ENCODE measurements at regions not wholly inside any gene's neighbourhood (a gene's known extent, or its start where the extent isn't known, plus 50 kb on each side); places are given as distances from the start of the nearest gene placed in this dataset.

DNA sequence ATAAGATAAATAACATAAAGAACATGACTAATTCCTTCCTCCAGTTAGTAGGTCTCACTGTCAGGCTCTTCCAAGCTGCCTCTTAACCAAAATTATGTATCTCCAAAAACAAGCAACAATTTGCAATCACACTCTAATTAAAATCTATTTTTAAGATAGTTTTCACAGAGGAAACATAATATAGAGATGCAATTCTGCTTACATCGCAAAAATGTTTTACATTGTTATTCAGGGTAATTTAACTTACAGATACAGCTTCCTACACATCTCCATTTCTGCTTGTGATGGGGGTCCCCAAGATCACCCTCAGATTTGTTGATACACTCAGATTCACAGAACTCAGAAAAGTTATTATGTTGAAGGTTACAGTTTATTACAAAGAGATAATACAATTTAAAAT, 115.5 kb downstream of the DSC3 start:
- H3K36me3 ChIP-seq (ENCODE audit: control insufficient read depth, insufficient read depth, low read length) = no peaks in the 10 kb centered on the region
- TF ChIP-seq, protein P1, sequence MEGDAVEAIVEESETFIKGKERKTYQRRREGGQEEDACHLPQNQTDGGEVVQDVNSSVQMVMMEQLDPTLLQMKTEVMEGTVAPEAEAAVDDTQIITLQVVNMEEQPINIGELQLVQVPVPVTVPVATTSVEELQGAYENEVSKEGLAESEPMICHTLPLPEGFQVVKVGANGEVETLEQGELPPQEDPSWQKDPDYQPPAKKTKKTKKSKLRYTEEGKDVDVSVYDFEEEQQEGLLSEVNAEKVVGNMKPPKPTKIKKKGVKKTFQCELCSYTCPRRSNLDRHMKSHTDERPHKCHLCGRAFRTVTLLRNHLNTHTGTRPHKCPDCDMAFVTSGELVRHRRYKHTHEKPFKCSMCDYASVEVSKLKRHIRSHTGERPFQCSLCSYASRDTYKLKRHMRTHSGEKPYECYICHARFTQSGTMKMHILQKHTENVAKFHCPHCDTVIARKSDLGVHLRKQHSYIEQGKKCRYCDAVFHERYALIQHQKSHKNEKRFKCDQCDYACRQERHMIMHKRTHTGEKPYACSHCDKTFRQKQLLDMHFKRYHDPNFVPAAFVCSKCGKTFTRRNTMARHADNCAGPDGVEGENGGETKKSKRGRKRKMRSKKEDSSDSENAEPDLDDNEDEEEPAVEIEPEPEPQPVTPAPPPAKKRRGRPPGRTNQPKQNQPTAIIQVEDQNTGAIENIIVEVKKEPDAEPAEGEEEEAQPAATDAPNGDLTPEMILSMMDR (conservative IDR thresholded peaks at IDR 0.05 in 1 of 2, IDR thresholded peaks at IDR 0.05 in 1 of 2; ENCODE audit: low read depth in 1 of 2, low read length in 2 of 2) = no peak
- TF ChIP-seq EZH2 (IDR thresholded peaks at IDR 0.05; ENCODE audit: low read length, missing control alignments) = no peak
- H3K9me3 ChIP-seq (ENCODE audit: control insufficient read depth, insufficient read depth, low read depth, low read length) = no peaks in the 10 kb centered on the region
- no peaks in the 10 kb centered on the region for H3K27me3 ChIP-seq (ENCODE audit: control insufficient read depth, insufficient read depth, low read length)
- H3K4me2 ChIP-seq (ENCODE audit: extremely low read depth, insufficient read depth, low read length) = no peak overlapping the region
- H2AFZ ChIP-seq (ENCODE audit: low read length) = no peak overlapping the region
- H3K4me1 ChIP-seq (ENCODE audit: control insufficient read depth, extremely low read depth, insufficient read depth, low read length) = no peaks in the 10 kb centered on the region
- H3K4me3 ChIP-seq (replicated peaks in 1 of 4; ENCODE audit: control extremely low read depth in 1 of 4, insufficient read depth in 1 of 4, low read depth in 3 of 4, low read length in 4 of 4) = no peak overlapping the region
- H3K27ac ChIP-seq (ENCODE audit: insufficient read depth, low read length) = no peak overlapping the region
- H4K20me1 ChIP-seq (ENCODE audit: control insufficient read depth, extremely low read depth, insufficient read depth, low read length) = no peaks in the 10 kb centered on the region
- H3K79me2 ChIP-seq (ENCODE audit: control insufficient read depth, insufficient read depth, low read length) = no peaks in the 10 kb centered on the region
- DNase-seq (ENCODE audit: low read depth in 2 of 2) = no peak
- H3K9ac ChIP-seq (ENCODE audit: insufficient read depth, low read length) = no peak overlapping the region

DNA sequence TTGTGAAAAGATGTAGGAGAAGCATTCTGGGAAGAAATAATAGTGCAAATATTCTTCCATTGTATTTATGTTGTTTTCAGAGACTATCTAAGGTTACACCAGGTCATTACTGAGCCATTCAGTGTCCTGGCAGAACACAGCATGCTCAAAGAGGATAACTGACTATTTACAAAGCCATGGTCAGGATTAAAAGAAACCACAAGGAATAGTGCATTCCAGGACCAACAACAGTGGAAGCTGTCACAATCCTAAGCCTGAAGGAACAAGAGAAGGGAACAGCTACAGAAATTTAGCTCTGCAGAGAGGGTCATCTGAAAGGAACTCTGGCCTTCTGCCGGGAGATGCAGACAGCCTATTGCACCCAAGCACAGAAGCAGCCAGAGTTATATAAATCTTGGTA, 116.7 kb downstream of the DSC3 start:
- H3K9ac ChIP-seq (ENCODE audit: insufficient read depth, low read length) = no peak overlapping the region
- H3K4me2 ChIP-seq (ENCODE audit: extremely low read depth, insufficient read depth, low read length) = no peak overlapping the region
- H3K9me3 ChIP-seq (ENCODE audit: control insufficient read depth, insufficient read depth, low read depth, low read length) = no peaks in the 10 kb centered on the region
- H3K4me1 ChIP-seq (ENCODE audit: control insufficient read depth, extremely low read depth, insufficient read depth, low read length) = no peaks in the 10 kb centered on the region
- H2AFZ ChIP-seq (ENCODE audit: low read length) = no peak overlapping the region
- DNase-seq (ENCODE audit: low read depth in 2 of 2) = peak in 1 of 2 donors; percentile 0
- no peaks in the 10 kb centered on the region for H3K79me2 ChIP-seq (ENCODE audit: control insufficient read depth, insufficient read depth, low read length)
- H3K4me3 ChIP-seq (replicated peaks in 1 of 4; ENCODE audit: control extremely low read depth in 1 of 4, insufficient read depth in 1 of 4, low read depth in 3 of 4, low read length in 4 of 4) = no peak overlapping the region
- H3K27me3 ChIP-seq (ENCODE audit: control insufficient read depth, insufficient read depth, low read length) = no peaks in the 10 kb centered on the region
- no peak for TF ChIP-seq EZH2 (IDR thresholded peaks at IDR 0.05; ENCODE audit: low read length, missing control alignments)
- TF ChIP-seq, protein P1 (conservative IDR thresholded peaks at IDR 0.05 in 1 of 2, IDR thresholded peaks at IDR 0.05 in 1 of 2; ENCODE audit: low read depth in 1 of 2, low read length in 2 of 2) = no peak
- H4K20me1 ChIP-seq (ENCODE audit: control insufficient read depth, extremely low read depth, insufficient read depth, low read length) = no peaks in the 10 kb centered on the region
- H3K27ac ChIP-seq (ENCODE audit: insufficient read depth, low read length) = no peak overlapping the region
- no peaks in the 10 kb centered on the region for H3K36me3 ChIP-seq (ENCODE audit: control insufficient read depth, insufficient read depth, low read length)

DNA sequence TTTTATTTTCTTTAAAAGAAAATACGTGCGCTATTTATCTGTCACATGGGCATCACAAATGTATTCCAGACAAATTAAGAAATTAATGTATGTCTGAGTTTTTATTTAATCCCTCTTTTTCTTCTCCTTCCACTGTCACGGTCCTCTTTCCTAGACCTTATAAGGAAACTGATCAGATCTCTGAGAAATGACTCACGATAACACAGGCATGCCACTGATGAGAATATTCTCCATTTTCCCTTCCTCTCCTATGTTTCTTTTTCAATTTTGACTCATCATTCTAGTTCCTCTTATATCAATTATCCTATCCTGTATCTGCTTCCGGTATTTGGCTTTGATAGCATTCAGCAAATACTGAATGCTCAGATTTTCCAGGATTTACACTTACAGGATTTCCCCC, 121.8 kb downstream of the DSC3 start:
- no peak overlapping the region for H3K9ac ChIP-seq (ENCODE audit: insufficient read depth, low read length)
- no peaks in the 10 kb centered on the region for H4K20me1 ChIP-seq (ENCODE audit: control insufficient read depth, extremely low read depth, insufficient read depth, low read length)
- no peak overlapping the region for H3K4me2 ChIP-seq (ENCODE audit: extremely low read depth, insufficient read depth, low read length)
- H3K9me3 ChIP-seq (ENCODE audit: control insufficient read depth, insufficient read depth, low read depth, low read length) = no peaks in the 10 kb centered on the region
- H3K79me2 ChIP-seq (ENCODE audit: control insufficient read depth, insufficient read depth, low read length) = no peaks in the 10 kb centered on the region
- peak in 1 of 2 donors; percentile 18 for DNase-seq (ENCODE audit: low read depth in 2 of 2)
- H2AFZ ChIP-seq (ENCODE audit: low read length) = no peak overlapping the region
- H3K36me3 ChIP-seq (ENCODE audit: control insufficient read depth, insufficient read depth, low read length) = no peaks in the 10 kb centered on the region
- H3K4me1 ChIP-seq (ENCODE audit: control insufficient read depth, extremely low read depth, insufficient read depth, low read length) = no peaks in the 10 kb centered on the region
- TF ChIP-seq, protein P1 (conservative IDR thresholded peaks at IDR 0.05 in 1 of 2, IDR thresholded peaks at IDR 0.05 in 1 of 2; ENCODE audit: low read depth in 1 of 2, low read length in 2 of 2) = no peak
- no peak for TF ChIP-seq EZH2 (IDR thresholded peaks at IDR 0.05; ENCODE audit: low read length, missing control alignments)
- H3K4me3 ChIP-seq (replicated peaks in 1 of 4; ENCODE audit: control extremely low read depth in 1 of 4, insufficient read depth in 1 of 4, low read depth in 3 of 4, low read length in 4 of 4) = no peak overlapping the region
- H3K27ac ChIP-seq (ENCODE audit: insufficient read depth, low read length) = no peak overlapping the region
- no peaks in the 10 kb centered on the region for H3K27me3 ChIP-seq (ENCODE audit: control insufficient read depth, insufficient read depth, low read length)

All from fibroblast of lung (primary cell).